ENCODE measurements at regions not wholly inside any gene's neighbourhood (a gene's known extent, or its start where the extent isn't known, plus 50 kb on each side); places are given as distances from the start of the nearest gene placed in this dataset.

DNA sequence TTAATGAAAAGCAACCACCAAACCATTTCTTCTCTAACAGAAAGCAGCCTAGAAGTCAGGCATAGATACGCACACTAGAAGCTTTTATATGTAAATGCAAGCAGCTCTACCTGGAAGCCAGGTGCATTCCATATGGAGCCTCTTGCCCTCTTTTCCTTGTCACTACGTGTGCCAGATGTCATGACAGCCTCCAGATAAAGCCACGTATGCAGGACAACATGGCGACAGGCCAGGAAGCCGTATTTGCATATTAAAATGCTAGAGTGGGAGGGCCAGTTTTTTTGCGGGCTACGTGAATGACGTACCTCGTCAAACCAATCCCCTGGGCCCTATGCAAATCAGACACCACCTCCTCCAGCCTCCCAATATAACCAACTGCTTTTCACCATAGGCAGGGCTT is 308.1 kb upstream of the SPTLC3 start:
- TF ChIP-seq EZH2 (IDR thresholded peaks at IDR 0.05; ENCODE audit: borderline replicate concordance, insufficient read depth, low read depth, low read length, poor library complexity, severe bottlenecking): no peak
- TF ChIP-seq, protein P1, sequence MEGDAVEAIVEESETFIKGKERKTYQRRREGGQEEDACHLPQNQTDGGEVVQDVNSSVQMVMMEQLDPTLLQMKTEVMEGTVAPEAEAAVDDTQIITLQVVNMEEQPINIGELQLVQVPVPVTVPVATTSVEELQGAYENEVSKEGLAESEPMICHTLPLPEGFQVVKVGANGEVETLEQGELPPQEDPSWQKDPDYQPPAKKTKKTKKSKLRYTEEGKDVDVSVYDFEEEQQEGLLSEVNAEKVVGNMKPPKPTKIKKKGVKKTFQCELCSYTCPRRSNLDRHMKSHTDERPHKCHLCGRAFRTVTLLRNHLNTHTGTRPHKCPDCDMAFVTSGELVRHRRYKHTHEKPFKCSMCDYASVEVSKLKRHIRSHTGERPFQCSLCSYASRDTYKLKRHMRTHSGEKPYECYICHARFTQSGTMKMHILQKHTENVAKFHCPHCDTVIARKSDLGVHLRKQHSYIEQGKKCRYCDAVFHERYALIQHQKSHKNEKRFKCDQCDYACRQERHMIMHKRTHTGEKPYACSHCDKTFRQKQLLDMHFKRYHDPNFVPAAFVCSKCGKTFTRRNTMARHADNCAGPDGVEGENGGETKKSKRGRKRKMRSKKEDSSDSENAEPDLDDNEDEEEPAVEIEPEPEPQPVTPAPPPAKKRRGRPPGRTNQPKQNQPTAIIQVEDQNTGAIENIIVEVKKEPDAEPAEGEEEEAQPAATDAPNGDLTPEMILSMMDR (IDR thresholded peaks at IDR 0.05): no peak
- no peak overlapping the region for H2AFZ ChIP-seq (ENCODE audit: insufficient read depth, low read depth, low read length, poor library complexity, severe bottlenecking)

DNA sequence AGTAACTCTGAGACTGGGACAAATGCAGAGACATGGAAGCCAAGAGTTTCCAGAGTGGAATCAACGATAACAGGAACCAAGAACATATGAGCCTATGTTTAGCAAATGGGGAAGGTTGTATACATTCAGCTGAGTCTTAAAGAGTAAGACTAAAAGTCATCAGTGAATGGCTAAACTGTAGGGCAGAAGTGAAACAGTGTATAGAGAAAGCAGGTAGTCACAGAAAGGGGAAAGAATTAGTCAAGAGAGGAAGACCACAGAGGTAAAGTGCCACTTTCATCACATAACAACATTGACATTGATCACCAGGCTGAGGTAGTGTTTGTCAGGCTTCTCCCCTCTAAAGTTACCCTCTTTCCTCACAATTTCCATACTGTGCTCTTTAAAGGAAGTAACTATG is 306.5 kb upstream of the SPTLC3 start:
- Histone ChIP-seq H3K9me3 (ENCODE audit: control extremely low read depth in 1 of 3, control insufficient read depth in 2 of 3, insufficient read depth in 1 of 3, low read length in 2 of 3) (no peaks in the 10 kb centered on the region), H3K4me3 (ENCODE audit: control extremely low read depth in 1 of 5, extremely low read depth in 1 of 5, insufficient read depth in 1 of 5, low read depth in 2 of 5, low read length in 4 of 5) (no peak overlapping the region), H3K79me2 (ENCODE audit: control insufficient read depth, insufficient read depth, low read length) (no peaks in the 10 kb centered on the region), H3K27me3 (replicated peaks in 1 of 4; ENCODE audit: control extremely low read depth in 1 of 4, control insufficient read depth in 3 of 4, insufficient read depth in 4 of 4, low read length in 3 of 4) (no peaks in the 10 kb centered on the region), H2AFZ (ENCODE audit: insufficient read depth, low read depth, low read length, poor library complexity, severe bottlenecking) (no peak overlapping the region), H3K27ac (ENCODE audit: low read length in 2 of 2) (no peak overlapping the region), H4K20me1 (ENCODE audit: control insufficient read depth, insufficient read depth, low read length, poor library complexity, severe bottlenecking) (no peaks in the 10 kb centered on the region), H3K36me3 (replicated peaks in 1 of 2; ENCODE audit: control extremely low read depth in 1 of 2, control insufficient read depth in 1 of 2, extremely low read depth in 1 of 2, insufficient read depth in 2 of 2, low read length in 1 of 2) (no peaks in the 10 kb centered on the region), H3K4me2 (replicated peaks; ENCODE audit: low read depth, low read length, poor library complexity, severe bottlenecking) (no peak overlapping the region), H3K9ac (ENCODE audit: low read length) (no peak overlapping the region), H3K4me1 (ENCODE audit: control insufficient read depth in 2 of 2, insufficient read depth in 2 of 2, low read length in 2 of 2) (no peaks in the 10 kb centered on the region)
- H3K4me1 Mint-ChIP-seq: no peaks in the 10 kb centered on the region
- WGBS (ENCODE audit: insufficient coverage): 70% methylated on average over 1 of the region's 1 CpG
- CTCF ChIA-PET: no interaction called here
- no peaks in the 10 kb centered on the region for H3K27me3 Mint-ChIP-seq
- TF ChIP-seq, protein P1 (IDR thresholded peaks at IDR 0.05): no peak
- TF ChIP-seq EZH2 (IDR thresholded peaks at IDR 0.05; ENCODE audit: borderline replicate concordance, insufficient read depth, low read depth, low read length, poor library complexity, severe bottlenecking): no peak
- POLR2A ChIA-PET: no interaction called here
- DNase-seq (no peak), ATAC-seq (ENCODE audit: low read depth) (no peak)
- no peak overlapping the region for H3K4me3 Mint-ChIP-seq
- intact Hi-C loops (cut with micrococcal nuclease): no loop called here
- no peak overlapping the region for H3K27ac Mint-ChIP-seq
- peaks cover 3% of the 10 kb centered on the region for H3K9me3 Mint-ChIP-seq (ENCODE audit: insufficient read depth)

More for the DNA sequence above, 308.1 kb upstream of the SPTLC3 start:
- intact Hi-C loops (cut with micrococcal nuclease): no loop called here
- Histone ChIP-seq H3K9ac (ENCODE audit: low read length) (no peak overlapping the region), H3K79me2 (ENCODE audit: control insufficient read depth, insufficient read depth, low read length) (no peaks in the 10 kb centered on the region), H3K36me3 (replicated peaks in 1 of 2; ENCODE audit: control extremely low read depth in 1 of 2, control insufficient read depth in 1 of 2, extremely low read depth in 1 of 2, insufficient read depth in 2 of 2, low read length in 1 of 2) (no peaks in the 10 kb centered on the region), H3K27me3 (replicated peaks in 1 of 4; ENCODE audit: control extremely low read depth in 1 of 4, control insufficient read depth in 3 of 4, insufficient read depth in 4 of 4, low read length in 3 of 4) (no peaks in the 10 kb centered on the region), H3K4me1 (ENCODE audit: control insufficient read depth in 2 of 2, insufficient read depth in 2 of 2, low read length in 2 of 2) (no peaks in the 10 kb centered on the region), H4K20me1 (ENCODE audit: control insufficient read depth, insufficient read depth, low read length, poor library complexity, severe bottlenecking) (no peaks in the 10 kb centered on the region), H3K4me3 (ENCODE audit: control extremely low read depth in 1 of 5, extremely low read depth in 1 of 5, insufficient read depth in 1 of 5, low read depth in 2 of 5, low read length in 4 of 5) (no peak overlapping the region), H3K9me3 (ENCODE audit: control extremely low read depth in 1 of 3, control insufficient read depth in 2 of 3, insufficient read depth in 1 of 3, low read length in 2 of 3) (no peaks in the 10 kb centered on the region), H3K27ac (ENCODE audit: low read length in 2 of 2) (no peak overlapping the region), H3K4me2 (replicated peaks; ENCODE audit: low read depth, low read length, poor library complexity, severe bottlenecking) (no peak overlapping the region)
- DNase-seq: no peak
- Mint-ChIP-seq H3K27ac (no peak overlapping the region), H3K4me3 (no peak overlapping the region), H3K9me3 (ENCODE audit: insufficient read depth) (peaks cover 3% of the 10 kb centered on the region), H3K27me3 (no peaks in the 10 kb centered on the region), H3K4me1 (no peaks in the 10 kb centered on the region)
- POLR2A ChIA-PET: no interaction called here
- no peak for ATAC-seq (ENCODE audit: low read depth)
- 92% methylated on average over 4 of the region's 9 CpGs for WGBS (ENCODE audit: insufficient coverage)
- CTCF ChIA-PET: no interaction called here

All from B cell (primary cell).